ENCODE measurements at regions not wholly inside any gene's neighbourhood (a gene's known extent, or its start where the extent isn't known, plus 50 kb on each side); places are given as distances from the start of the nearest gene placed in this dataset.

DNA sequence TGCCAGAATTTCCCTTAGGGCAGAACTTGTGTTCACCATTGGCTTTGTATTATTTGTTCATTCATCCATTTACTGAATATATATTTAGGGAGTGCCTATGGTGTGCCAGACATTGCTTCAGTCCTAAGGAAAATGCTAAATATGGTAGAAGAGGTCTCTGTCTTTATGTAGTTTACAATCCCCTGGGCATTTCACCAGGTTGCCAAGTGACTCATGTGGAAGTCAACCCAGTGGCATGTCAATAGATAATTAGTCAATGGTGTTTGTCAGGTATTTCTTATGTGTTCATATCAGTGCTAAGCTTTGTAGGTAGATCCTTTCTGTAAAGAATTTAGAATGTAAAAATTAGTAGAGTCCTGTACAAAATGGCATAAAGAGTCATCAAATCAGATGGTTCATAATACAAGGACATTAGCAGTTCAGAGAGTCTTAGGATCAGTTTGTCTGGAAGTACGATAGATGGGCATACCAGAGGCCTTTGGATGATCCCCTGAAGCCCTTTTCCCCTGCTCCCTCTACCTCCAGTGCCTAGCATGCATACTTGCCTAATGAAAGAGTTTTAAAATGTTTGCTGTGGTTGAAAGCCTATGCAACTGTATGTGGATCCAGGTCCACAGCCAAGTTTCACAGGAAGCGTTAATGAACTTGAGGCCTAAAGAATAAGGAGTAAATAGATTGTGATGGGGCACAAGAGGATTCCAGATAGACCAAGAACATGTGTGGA, 58.5 kb upstream of the SESN3 start:
- DNase-seq (ENCODE audit: insufficient read length) (no peak), FAIRE-seq (no peak)
- TF ChIP-seq POLR2AphosphoS5 (IDR thresholded peaks at IDR 0.05; ENCODE audit: low read depth, low read length): no peak
- TF ChIP-seq POLR2A (IDR thresholded peaks at IDR 0.05; ENCODE audit: low read depth, low read length): no peak
- TF ChIP-seq TAF1 (IDR thresholded peaks at IDR 0.05; ENCODE audit: borderline replicate concordance, low read depth, low read length): no peak

GRCh38 chr11:95284057-95285052, 53.4 kb upstream of the SESN3 start:
- FAIRE-seq (peak; percentile 17), DNase-seq (ENCODE audit: insufficient read length) (no peak)
- no peak for TF ChIP-seq TAF1 (IDR thresholded peaks at IDR 0.05; ENCODE audit: borderline replicate concordance, low read depth, low read length)
- TF ChIP-seq POLR2AphosphoS5 (IDR thresholded peaks at IDR 0.05; ENCODE audit: low read depth, low read length): no peak
- TF ChIP-seq POLR2A (IDR thresholded peaks at IDR 0.05; ENCODE audit: low read depth, low read length): no peak

DNA sequence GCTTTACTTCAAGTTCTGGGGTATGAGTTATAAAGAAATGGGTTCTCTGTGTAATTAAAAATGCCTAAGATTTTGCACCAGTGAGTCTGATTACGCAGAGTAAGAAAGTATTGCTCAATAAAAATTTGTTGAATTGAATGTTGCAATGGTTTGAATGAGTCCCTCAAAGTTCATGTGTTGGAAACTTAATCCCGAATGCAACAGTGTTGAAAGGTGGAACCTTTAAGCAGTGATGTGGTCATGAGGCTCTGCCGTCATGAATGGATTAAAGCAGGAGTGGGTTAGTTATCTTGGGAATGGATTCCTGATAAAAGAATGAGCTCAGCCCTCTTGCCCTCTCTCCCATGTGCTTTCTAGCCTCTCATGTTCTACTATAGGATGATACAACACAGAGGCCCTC, 52.6 kb upstream of the SESN3 start:
- DNase-seq (ENCODE audit: insufficient read length) (no peak), FAIRE-seq (no peak)
- TF ChIP-seq POLR2AphosphoS5 (IDR thresholded peaks at IDR 0.05; ENCODE audit: low read depth, low read length) (no peak), TAF1 (IDR thresholded peaks at IDR 0.05; ENCODE audit: borderline replicate concordance, low read depth, low read length) (no peak), POLR2A (IDR thresholded peaks at IDR 0.05; ENCODE audit: low read depth, low read length) (no peak)

GRCh38 chr11:95283146-95283545, 52.1 kb upstream of the SESN3 start:
- TF ChIP-seq POLR2A (IDR thresholded peaks at IDR 0.05; ENCODE audit: low read depth, low read length) (no peak), POLR2AphosphoS5 (IDR thresholded peaks at IDR 0.05; ENCODE audit: low read depth, low read length) (no peak), TAF1 (IDR thresholded peaks at IDR 0.05; ENCODE audit: borderline replicate concordance, low read depth, low read length) (no peak)
- no peak for DNase-seq (ENCODE audit: insufficient read length)
- FAIRE-seq: no peak

DNA sequence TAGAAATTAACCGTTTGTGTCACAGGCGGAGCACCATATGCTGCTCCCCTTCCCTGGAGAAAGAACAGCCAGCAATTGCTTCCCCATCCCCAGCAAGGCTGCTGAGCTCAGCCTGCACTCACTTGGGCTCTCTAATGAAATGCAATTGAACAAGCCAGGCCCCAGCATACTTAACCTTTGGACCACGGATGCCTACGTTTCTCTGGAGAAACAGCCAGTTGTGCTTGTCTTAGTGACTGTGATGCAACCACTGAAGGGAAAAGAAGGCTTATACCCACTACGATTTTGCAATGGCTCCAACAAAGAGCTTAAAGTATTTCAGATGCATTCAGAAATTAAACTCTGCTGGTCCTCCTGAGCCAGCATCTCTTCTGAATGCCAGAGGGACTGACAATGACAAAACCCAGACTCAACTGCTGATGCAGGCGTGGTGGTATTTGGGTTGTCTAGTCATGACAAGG, 51.3 kb upstream of the SESN3 start:
- DNase-seq (ENCODE audit: insufficient read length) (no peak), FAIRE-seq (no peak)
- TF ChIP-seq POLR2AphosphoS5 (IDR thresholded peaks at IDR 0.05; ENCODE audit: low read depth, low read length) (no peak), POLR2A (IDR thresholded peaks at IDR 0.05; ENCODE audit: low read depth, low read length) (no peak), TAF1 (IDR thresholded peaks at IDR 0.05; ENCODE audit: borderline replicate concordance, low read depth, low read length) (no peak)
